ENCODE measurements at regions not wholly inside any gene's neighbourhood (a gene's known extent, or its start where the extent isn't known, plus 50 kb on each side); places are given as distances from the start of the nearest gene placed in this dataset.

GRCh38 chr20:12072221-12072953 is 154.7 kb downstream of the BTBD3 start:
- TF ChIP-seq, protein P1, sequence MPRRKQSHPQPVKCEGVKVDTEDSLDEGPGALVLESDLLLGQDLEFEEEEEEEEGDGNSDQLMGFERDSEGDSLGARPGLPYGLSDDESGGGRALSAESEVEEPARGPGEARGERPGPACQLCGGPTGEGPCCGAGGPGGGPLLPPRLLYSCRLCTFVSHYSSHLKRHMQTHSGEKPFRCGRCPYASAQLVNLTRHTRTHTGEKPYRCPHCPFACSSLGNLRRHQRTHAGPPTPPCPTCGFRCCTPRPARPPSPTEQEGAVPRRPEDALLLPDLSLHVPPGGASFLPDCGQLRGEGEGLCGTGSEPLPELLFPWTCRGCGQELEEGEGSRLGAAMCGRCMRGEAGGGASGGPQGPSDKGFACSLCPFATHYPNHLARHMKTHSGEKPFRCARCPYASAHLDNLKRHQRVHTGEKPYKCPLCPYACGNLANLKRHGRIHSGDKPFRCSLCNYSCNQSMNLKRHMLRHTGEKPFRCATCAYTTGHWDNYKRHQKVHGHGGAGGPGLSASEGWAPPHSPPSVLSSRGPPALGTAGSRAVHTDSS (tag by site-specific recombination; IDR thresholded peaks at IDR 0.05): no peak
- TF ChIP-seq ZNF558 (tag by site-specific recombination; IDR thresholded peaks at IDR 0.05) (no peak), ZNF658 (tag by site-specific recombination; IDR thresholded peaks at IDR 0.05) (no peak), ZNF626 (tag by site-specific recombination; IDR thresholded peaks at IDR 0.05) (no peak), ZNF664 (tag by site-specific recombination; IDR thresholded peaks at IDR 0.05) (no peak), FEZF1 (tag by site-specific recombination; IDR thresholded peaks at IDR 0.05) (no peak), ZNF76 (tag by site-specific recombination; IDR thresholded peaks at IDR 0.05; ENCODE audit: borderline replicate concordance, low read depth) (no peak), ZNF501 (tag by site-specific recombination; IDR thresholded peaks at IDR 0.05) (no peak)
- TF ChIP-seq, protein P2, sequence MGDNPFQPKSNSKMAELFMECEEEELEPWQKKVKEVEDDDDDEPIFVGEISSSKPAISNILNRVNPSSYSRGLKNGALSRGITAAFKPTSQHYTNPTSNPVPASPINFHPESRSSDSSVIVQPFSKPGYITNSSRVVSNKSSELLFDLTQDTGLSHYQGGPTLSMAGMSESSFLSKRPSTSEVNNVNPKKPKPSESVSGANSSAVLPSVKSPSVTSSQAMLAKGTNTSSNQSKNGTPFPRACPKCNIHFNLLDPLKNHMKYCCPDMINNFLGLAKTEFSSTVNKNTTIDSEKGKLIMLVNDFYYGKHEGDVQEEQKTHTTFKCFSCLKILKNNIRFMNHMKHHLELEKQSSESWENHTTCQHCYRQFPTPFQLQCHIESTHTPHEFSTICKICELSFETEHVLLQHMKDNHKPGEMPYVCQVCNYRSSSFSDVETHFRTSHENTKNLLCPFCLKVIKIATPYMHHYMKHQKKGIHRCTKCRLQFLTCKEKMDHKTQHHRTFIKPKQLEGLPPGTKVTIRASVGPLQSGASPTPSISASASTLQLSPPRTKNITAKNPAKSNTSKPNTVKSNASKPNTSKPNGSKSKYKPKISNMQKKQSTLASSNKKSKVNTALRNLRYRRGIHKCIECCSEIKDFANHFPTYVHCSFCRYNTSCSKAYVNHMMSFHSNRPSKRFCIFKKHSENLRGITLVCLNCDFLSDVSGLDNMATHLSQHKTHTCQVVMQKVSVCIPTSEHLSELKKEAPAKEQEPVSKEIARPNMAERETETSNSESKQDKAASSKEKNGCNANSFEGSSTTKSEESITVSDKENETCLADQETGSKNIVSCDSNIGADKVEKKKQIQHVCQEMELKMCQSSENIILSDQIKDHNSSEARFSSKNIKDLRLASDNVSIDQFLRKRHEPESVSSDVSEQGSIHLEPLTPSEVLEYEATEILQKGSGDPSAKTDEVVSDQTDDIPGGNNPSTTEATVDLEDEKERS (tag by site-specific recombination; IDR thresholded peaks at IDR 0.05): no peak
- no peak overlapping the region for H3K4me3 ChIP-seq (ENCODE audit: low read depth, low read length)
- H3K4me1 ChIP-seq (ENCODE audit: control insufficient read depth, insufficient read depth, low read length): no peaks in the 10 kb centered on the region
- CTCF ChIA-PET: no interaction called here
- POLR2A ChIA-PET: no interaction called here
- H3K27ac ChIP-seq (ENCODE audit: extremely low read depth, low read depth, low read length): no peak overlapping the region
- no peaks in the 10 kb centered on the region for H3K36me3 ChIP-seq (ENCODE audit: control insufficient read depth in 2 of 2, insufficient read depth in 1 of 2, low read length in 2 of 2)
- H3K9me3 ChIP-seq (ENCODE audit: control insufficient read depth, insufficient read depth, low read depth, low read length): no peaks in the 10 kb centered on the region

GRCh38 chr20:12072954-12073264 is 155.2 kb downstream of the BTBD3 start:
- Histone ChIP-seq H3K4me3 (ENCODE audit: low read depth, low read length) (no peak overlapping the region), H3K4me1 (ENCODE audit: control insufficient read depth, insufficient read depth, low read length) (no peaks in the 10 kb centered on the region), H3K36me3 (ENCODE audit: control insufficient read depth in 2 of 2, insufficient read depth in 1 of 2, low read length in 2 of 2) (no peaks in the 10 kb centered on the region), H3K27ac (ENCODE audit: extremely low read depth, low read depth, low read length) (no peak overlapping the region), H3K9me3 (ENCODE audit: control insufficient read depth, insufficient read depth, low read depth, low read length) (no peaks in the 10 kb centered on the region)
- POLR2A ChIA-PET: no interaction called here
- CTCF ChIA-PET: no interaction called here
- TF ChIP-seq, protein P3, sequence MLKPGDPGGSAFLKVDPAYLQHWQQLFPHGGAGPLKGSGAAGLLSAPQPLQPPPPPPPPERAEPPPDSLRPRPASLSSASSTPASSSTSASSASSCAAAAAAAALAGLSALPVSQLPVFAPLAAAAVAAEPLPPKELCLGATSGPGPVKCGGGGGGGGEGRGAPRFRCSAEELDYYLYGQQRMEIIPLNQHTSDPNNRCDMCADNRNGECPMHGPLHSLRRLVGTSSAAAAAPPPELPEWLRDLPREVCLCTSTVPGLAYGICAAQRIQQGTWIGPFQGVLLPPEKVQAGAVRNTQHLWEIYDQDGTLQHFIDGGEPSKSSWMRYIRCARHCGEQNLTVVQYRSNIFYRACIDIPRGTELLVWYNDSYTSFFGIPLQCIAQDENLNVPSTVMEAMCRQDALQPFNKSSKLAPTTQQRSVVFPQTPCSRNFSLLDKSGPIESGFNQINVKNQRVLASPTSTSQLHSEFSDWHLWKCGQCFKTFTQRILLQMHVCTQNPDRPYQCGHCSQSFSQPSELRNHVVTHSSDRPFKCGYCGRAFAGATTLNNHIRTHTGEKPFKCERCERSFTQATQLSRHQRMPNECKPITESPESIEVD (tag by site-specific recombination; IDR thresholded peaks at IDR 0.05): no peak
- TF ChIP-seq ZNF391 (tag by site-specific recombination; IDR thresholded peaks at IDR 0.05; ENCODE audit: borderline replicate concordance, low read depth) (no peak), ZNF529 (tag by site-specific recombination; IDR thresholded peaks at IDR 0.05; ENCODE audit: insufficient replicate concordance) (no peak), ZNF26 (tag by site-specific recombination; IDR thresholded peaks at IDR 0.05) (no peak), ZNF449 (tag by site-specific recombination; IDR thresholded peaks at IDR 0.05) (no peak), ZNF311 (tag by site-specific recombination; IDR thresholded peaks at IDR 0.05; ENCODE audit: borderline replicate concordance) (no peak), KLF7 (tag by site-specific recombination; IDR thresholded peaks at IDR 0.05; ENCODE audit: borderline replicate concordance) (no peak), ZFP69B (tag by site-specific recombination; IDR thresholded peaks at IDR 0.05) (no peak), ZNF530 (tag by site-specific recombination; IDR thresholded peaks at IDR 0.05; ENCODE audit: low read depth) (no peak), ZNF843 (tag by site-specific recombination; IDR thresholded peaks at IDR 0.05) (no peak), ZNF341 (tag by site-specific recombination; IDR thresholded peaks at IDR 0.05; ENCODE audit: low read depth) (no peak)
- TF ChIP-seq, protein P4, sequence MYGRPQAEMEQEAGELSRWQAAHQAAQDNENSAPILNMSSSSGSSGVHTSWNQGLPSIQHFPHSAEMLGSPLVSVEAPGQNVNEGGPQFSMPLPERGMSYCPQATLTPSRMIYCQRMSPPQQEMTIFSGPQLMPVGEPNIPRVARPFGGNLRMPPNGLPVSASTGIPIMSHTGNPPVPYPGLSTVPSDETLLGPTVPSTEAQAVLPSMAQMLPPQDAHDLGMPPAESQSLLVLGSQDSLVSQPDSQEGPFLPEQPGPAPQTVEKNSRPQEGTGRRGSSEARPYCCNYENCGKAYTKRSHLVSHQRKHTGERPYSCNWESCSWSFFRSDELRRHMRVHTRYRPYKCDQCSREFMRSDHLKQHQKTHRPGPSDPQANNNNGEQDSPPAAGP (tag by site-specific recombination; IDR thresholded peaks at IDR 0.05): no peak
- TF ChIP-seq, protein P5, sequence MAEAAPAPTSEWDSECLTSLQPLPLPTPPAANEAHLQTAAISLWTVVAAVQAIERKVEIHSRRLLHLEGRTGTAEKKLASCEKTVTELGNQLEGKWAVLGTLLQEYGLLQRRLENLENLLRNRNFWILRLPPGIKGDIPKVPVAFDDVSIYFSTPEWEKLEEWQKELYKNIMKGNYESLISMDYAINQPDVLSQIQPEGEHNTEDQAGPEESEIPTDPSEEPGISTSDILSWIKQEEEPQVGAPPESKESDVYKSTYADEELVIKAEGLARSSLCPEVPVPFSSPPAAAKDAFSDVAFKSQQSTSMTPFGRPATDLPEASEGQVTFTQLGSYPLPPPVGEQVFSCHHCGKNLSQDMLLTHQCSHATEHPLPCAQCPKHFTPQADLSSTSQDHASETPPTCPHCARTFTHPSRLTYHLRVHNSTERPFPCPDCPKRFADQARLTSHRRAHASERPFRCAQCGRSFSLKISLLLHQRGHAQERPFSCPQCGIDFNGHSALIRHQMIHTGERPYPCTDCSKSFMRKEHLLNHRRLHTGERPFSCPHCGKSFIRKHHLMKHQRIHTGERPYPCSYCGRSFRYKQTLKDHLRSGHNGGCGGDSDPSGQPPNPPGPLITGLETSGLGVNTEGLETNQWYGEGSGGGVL (tag by site-specific recombination; IDR thresholded peaks at IDR 0.05): no peak
